ENCODE measurements at regions not wholly inside any gene's neighbourhood (a gene's known extent, or its start where the extent isn't known, plus 50 kb on each side); places are given as distances from the start of the nearest gene placed in this dataset.
A peak's percentile ranks its signal among the peaks of the same experiment; 100 is the strongest.
"Not testable (repeated sequence)": the region's sequence is repeated elsewhere in the genome, so short reads cannot be mapped to it uniquely, and the experiment has no call there.

GRCh38 chr4:26013629-26014028 lies 99.6 kb downstream of the SMIM20 start:
- Histone ChIP-seq H4K8ac (ENCODE audit: low read depth, low read length) (no peak overlapping the region), H2BK120ac (ENCODE audit: low read depth, low read length) (no peak overlapping the region), H2AK5ac (ENCODE audit: low read length) (no peak overlapping the region), H3K9ac (ENCODE audit: low read length) (no peak overlapping the region), H3K18ac (ENCODE audit: low read length) (no peak overlapping the region), H3K4ac (ENCODE audit: low read depth, low read length) (no peak overlapping the region), H2BK15ac (replicated peaks; ENCODE audit: low read depth) (no peak overlapping the region), H3K56ac (ENCODE audit: low read length) (no peak overlapping the region), H3K4me3 (ENCODE audit: low read length) (no peak overlapping the region), H3K27ac (ENCODE audit: low read depth, low read length) (no peak overlapping the region), H3K79me1 (ENCODE audit: low read length) (no peaks in the 10 kb centered on the region), H3K36me3 (ENCODE audit: control insufficient read depth, insufficient read depth, low read length) (no peaks in the 10 kb centered on the region), H2BK5ac (ENCODE audit: low read length) (no peak overlapping the region), H3K23ac (ENCODE audit: low read length) (no peak overlapping the region), H3K4me1 (ENCODE audit: control insufficient read depth, low read depth, low read length) (no peaks in the 10 kb centered on the region), H3K4me2 (ENCODE audit: low read length) (no peak overlapping the region), H4K5ac (ENCODE audit: low read length) (no peak overlapping the region), H3K79me2 (ENCODE audit: control insufficient read depth, insufficient read depth, low read length) (no peaks in the 10 kb centered on the region), H3K27me3 (ENCODE audit: insufficient read depth, low read length, poor library complexity) (no peaks in the 10 kb centered on the region)
- no peak for DNase-seq
- WGBS (ENCODE audit: extremely low coverage, insufficient coverage, low lambda C conversion rate), result no CpG with 5 or more reads among the region's 2 CpGs

- H3K23ac ChIP-seq (ENCODE audit: low read length), result no peak overlapping the region
- H3K4ac ChIP-seq (ENCODE audit: low read depth, low read length), result no peak overlapping the region
- H3K18ac ChIP-seq (ENCODE audit: low read length), result no peak overlapping the region
- H2BK5ac ChIP-seq (ENCODE audit: low read length), result no peak overlapping the region
- peak; percentile 79 for DNase-seq
- no peaks in the 10 kb centered on the region for H3K36me3 ChIP-seq (ENCODE audit: control insufficient read depth, insufficient read depth, low read length)
- no peaks in the 10 kb centered on the region for H3K27me3 ChIP-seq (ENCODE audit: insufficient read depth, low read length, poor library complexity)
- H3K9ac ChIP-seq (ENCODE audit: low read length), result no peak overlapping the region
- H4K5ac ChIP-seq (ENCODE audit: low read length), result no peak overlapping the region
- no CpG with 5 or more reads among the region's 7 CpGs for WGBS (ENCODE audit: extremely low coverage, insufficient coverage, low lambda C conversion rate)
- H3K56ac ChIP-seq (ENCODE audit: low read length), result no peak overlapping the region
- no peak overlapping the region for H3K4me2 ChIP-seq (ENCODE audit: low read length)
- H3K79me2 ChIP-seq (ENCODE audit: control insufficient read depth, insufficient read depth, low read length), result no peaks in the 10 kb centered on the region
- no peak overlapping the region for H2BK120ac ChIP-seq (ENCODE audit: low read depth, low read length)
- H3K79me1 ChIP-seq (ENCODE audit: low read length), result no peaks in the 10 kb centered on the region
- H3K4me1 ChIP-seq (ENCODE audit: control insufficient read depth, low read depth, low read length), result no peaks in the 10 kb centered on the region
- no peak overlapping the region for H2BK15ac ChIP-seq (replicated peaks; ENCODE audit: low read depth)
- H2AK5ac ChIP-seq (ENCODE audit: low read length), result no peak overlapping the region
- H3K4me3 ChIP-seq (ENCODE audit: low read length), result no peak overlapping the region
- H3K27ac ChIP-seq (ENCODE audit: low read depth, low read length), result no peak overlapping the region
- H4K8ac ChIP-seq (ENCODE audit: low read depth, low read length), result no peak overlapping the region
Measured at GRCh38 chr4:26015133-26015651, 101.2 kb downstream of the SMIM20 start.

- WGBS (ENCODE audit: extremely low coverage, insufficient coverage, low lambda C conversion rate), result no CpG with 5 or more reads among the region's 2 CpGs
- no peak overlapping the region for H3K4me3 ChIP-seq (ENCODE audit: low read length)
Measured at GRCh38 chr4:26015906-26016305, 101.9 kb downstream of the SMIM20 start.

GRCh38 chr4:26017531-26017930 lies 103.5 kb downstream of the SMIM20 start:
- DNase-seq, result no peak
- Histone ChIP-seq H2AK5ac (ENCODE audit: low read length) (no peak overlapping the region), H4K5ac (ENCODE audit: low read length) (no peak overlapping the region), H3K36me3 (ENCODE audit: control insufficient read depth, insufficient read depth, low read length) (no peaks in the 10 kb centered on the region), H3K79me2 (ENCODE audit: control insufficient read depth, insufficient read depth, low read length) (no peaks in the 10 kb centered on the region), H3K4me3 (ENCODE audit: low read length) (no peak overlapping the region), H3K23ac (ENCODE audit: low read length) (no peak overlapping the region), H3K4me1 (ENCODE audit: control insufficient read depth, low read depth, low read length) (no peaks in the 10 kb centered on the region), H2BK120ac (ENCODE audit: low read depth, low read length) (no peak overlapping the region), H3K18ac (ENCODE audit: low read length) (no peak overlapping the region), H3K9ac (ENCODE audit: low read length) (no peak overlapping the region), H2BK5ac (ENCODE audit: low read length) (no peak overlapping the region), H3K79me1 (ENCODE audit: low read length) (no peaks in the 10 kb centered on the region), H4K8ac (ENCODE audit: low read depth, low read length) (no peak overlapping the region), H3K27ac (ENCODE audit: low read depth, low read length) (no peak overlapping the region), H3K4me2 (ENCODE audit: low read length) (no peak overlapping the region), H3K56ac (ENCODE audit: low read length) (no peak overlapping the region), H2BK15ac (replicated peaks; ENCODE audit: low read depth) (no peak overlapping the region), H3K4ac (ENCODE audit: low read depth, low read length) (no peak overlapping the region), H3K27me3 (ENCODE audit: insufficient read depth, low read length, poor library complexity) (no peaks in the 10 kb centered on the region)
- no CpG with 5 or more reads among the region's 4 CpGs for WGBS (ENCODE audit: extremely low coverage, insufficient coverage, low lambda C conversion rate)

More at GRCh38 chr4:26015906-26016305, 101.9 kb downstream of the SMIM20 start:
- no peak overlapping the region for H3K56ac ChIP-seq (ENCODE audit: low read length)
- H2BK15ac ChIP-seq (replicated peaks; ENCODE audit: low read depth), result no peak overlapping the region
- H3K79me2 ChIP-seq (ENCODE audit: control insufficient read depth, insufficient read depth, low read length), result no peaks in the 10 kb centered on the region
- H3K18ac ChIP-seq (ENCODE audit: low read length), result no peak overlapping the region
- no peak overlapping the region for H2AK5ac ChIP-seq (ENCODE audit: low read length)
- no peak overlapping the region for H2BK5ac ChIP-seq (ENCODE audit: low read length)
- H3K23ac ChIP-seq (ENCODE audit: low read length), result no peak overlapping the region
- H2BK120ac ChIP-seq (ENCODE audit: low read depth, low read length), result no peak overlapping the region
- no peak overlapping the region for H3K9ac ChIP-seq (ENCODE audit: low read length)
- H3K4ac ChIP-seq (ENCODE audit: low read depth, low read length), result no peak overlapping the region
- no peak overlapping the region for H4K8ac ChIP-seq (ENCODE audit: low read depth, low read length)
- DNase-seq, result no peak
- H3K36me3 ChIP-seq (ENCODE audit: control insufficient read depth, insufficient read depth, low read length), result no peaks in the 10 kb centered on the region
- no peaks in the 10 kb centered on the region for H3K27me3 ChIP-seq (ENCODE audit: insufficient read depth, low read length, poor library complexity)
- no peaks in the 10 kb centered on the region for H3K79me1 ChIP-seq (ENCODE audit: low read length)
- no peaks in the 10 kb centered on the region for H3K4me1 ChIP-seq (ENCODE audit: control insufficient read depth, low read depth, low read length)
- no peak overlapping the region for H3K4me2 ChIP-seq (ENCODE audit: low read length)
- H3K27ac ChIP-seq (ENCODE audit: low read depth, low read length), result no peak overlapping the region
- H4K5ac ChIP-seq (ENCODE audit: low read length), result no peak overlapping the region

- not testable (repeated sequence) for H2BK120ac ChIP-seq (ENCODE audit: low read depth, low read length); H2BK15ac ChIP-seq (replicated peaks; ENCODE audit: low read depth); H3K27ac ChIP-seq (ENCODE audit: low read depth, low read length); H4K8ac ChIP-seq (ENCODE audit: low read depth, low read length); H3K4me3 ChIP-seq (ENCODE audit: low read length); H3K27me3 ChIP-seq (ENCODE audit: insufficient read depth, low read length, poor library complexity); H3K4ac ChIP-seq (ENCODE audit: low read depth, low read length); H3K56ac ChIP-seq (ENCODE audit: low read length); H3K18ac ChIP-seq (ENCODE audit: low read length); H3K36me3 ChIP-seq (ENCODE audit: control insufficient read depth, insufficient read depth, low read length); H4K5ac ChIP-seq (ENCODE audit: low read length); H2AK5ac ChIP-seq (ENCODE audit: low read length); H3K4me2 ChIP-seq (ENCODE audit: low read length); H3K9ac ChIP-seq (ENCODE audit: low read length); H3K79me1 ChIP-seq (ENCODE audit: low read length); H2BK5ac ChIP-seq (ENCODE audit: low read length); H3K4me1 ChIP-seq (ENCODE audit: control insufficient read depth, low read depth, low read length); DNase-seq; H3K79me2 ChIP-seq (ENCODE audit: control insufficient read depth, insufficient read depth, low read length); H3K23ac ChIP-seq (ENCODE audit: low read length)
- WGBS (ENCODE audit: extremely low coverage, insufficient coverage, low lambda C conversion rate), result no CpG with 5 or more reads among the region's 6 CpGs
Measured at GRCh38 chr4:26017961-26018700, 104.1 kb downstream of the SMIM20 start.

All from mesendoderm (in vitro differentiated cells).